AG09319 (cell line): ENCODE measurements at regions not wholly inside any gene's neighbourhood (a gene's known extent, or its start where the extent isn't known, plus 50 kb on each side); places are given as distances from the start of the nearest gene placed in this dataset.

Experiments used
- DNase-seq: peaks from one replicate; pipeline ENCODE4 v3.0.0-alpha.2; 2010; ENCODE audit warnings: low read depth; ENCODE audit errors: extremely low read depth
- CTCF ChIP-seq: IDR thresholded peaks from 2 replicates; pipeline ENCODE4 v1.5.1; 2011; ENCODE audit warnings: low read depth, mild to moderate bottlenecking, inconsistent platforms, low read length, moderate library complexity

GRCh38 chr2:6425032-6425431 lies 440.7 kb downstream of the CMPK2 start:
- no peak for TF ChIP-seq CTCF
- no peak for DNase-seq

- no peak for TF ChIP-seq CTCF
- DNase-seq, result no peak
Measured at GRCh38 chr2:6429210-6429986, 436.3 kb downstream of the CMPK2 start.

GRCh38 chr2:6434438-6434837 lies 431.3 kb downstream of the CMPK2 start:
- no peak for TF ChIP-seq CTCF
- DNase-seq, result no peak

- no peak for TF ChIP-seq CTCF
- no peak for DNase-seq
Measured at GRCh38 chr2:6441800-6442199, 423.9 kb downstream of the CMPK2 start.

GRCh38 chr2:6442252-6442985 lies 423.3 kb downstream of the CMPK2 start:
- no peak for TF ChIP-seq CTCF

GRCh38 chr2:6443061-6443823 lies 422.5 kb downstream of the CMPK2 start:
- no peak for TF ChIP-seq CTCF
- no peak for DNase-seq

More at GRCh38 chr2:6442252-6442985, 423.3 kb downstream of the CMPK2 start:
- no peak for DNase-seq

- DNase-seq, result no peak
- no peak for TF ChIP-seq CTCF
Measured at GRCh38 chr2:6444514-6444913, 421.2 kb downstream of the CMPK2 start.
